ENCODE measurements at regions not wholly inside any gene's neighbourhood (a gene's known extent, or its start where the extent isn't known, plus 50 kb on each side); places are given as distances from the start of the nearest gene placed in this dataset.

DNA sequence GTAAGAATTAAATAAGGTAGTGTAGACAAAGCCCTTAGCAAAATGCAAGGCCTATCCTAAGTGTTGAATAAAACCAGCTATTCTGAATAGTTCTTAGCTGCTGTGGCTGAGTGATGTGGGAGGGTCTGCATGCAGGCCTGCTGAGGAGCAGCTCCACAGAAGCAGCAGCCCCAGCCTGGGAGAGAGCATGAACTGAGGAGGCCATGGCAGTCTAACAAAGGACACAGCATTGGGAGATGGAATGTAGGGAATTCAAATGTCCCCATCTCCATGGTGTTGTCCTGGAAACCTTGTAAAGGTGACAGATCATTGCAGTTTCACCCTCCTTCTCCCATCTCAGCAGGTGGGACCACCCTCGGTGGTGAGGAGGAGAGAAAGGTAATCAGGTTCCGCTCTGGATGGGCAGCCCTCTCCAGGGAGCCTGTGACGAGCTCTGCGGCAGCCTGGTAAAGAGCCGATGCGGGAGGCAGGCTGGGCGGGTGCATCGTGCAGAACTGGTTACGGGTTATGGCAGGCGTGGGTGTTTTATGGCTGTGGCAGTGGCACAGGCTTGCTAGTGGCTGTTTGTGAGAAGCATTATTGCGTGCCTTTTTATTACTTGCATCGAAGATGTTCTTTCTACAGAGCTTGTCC lies 199.9 kb upstream of the GLRA1 start:
- DNase-seq (ENCODE audit: low read depth in 1 of 2, low spot score in 1 of 2), result no peak
- TF ChIP-seq, protein P1, sequence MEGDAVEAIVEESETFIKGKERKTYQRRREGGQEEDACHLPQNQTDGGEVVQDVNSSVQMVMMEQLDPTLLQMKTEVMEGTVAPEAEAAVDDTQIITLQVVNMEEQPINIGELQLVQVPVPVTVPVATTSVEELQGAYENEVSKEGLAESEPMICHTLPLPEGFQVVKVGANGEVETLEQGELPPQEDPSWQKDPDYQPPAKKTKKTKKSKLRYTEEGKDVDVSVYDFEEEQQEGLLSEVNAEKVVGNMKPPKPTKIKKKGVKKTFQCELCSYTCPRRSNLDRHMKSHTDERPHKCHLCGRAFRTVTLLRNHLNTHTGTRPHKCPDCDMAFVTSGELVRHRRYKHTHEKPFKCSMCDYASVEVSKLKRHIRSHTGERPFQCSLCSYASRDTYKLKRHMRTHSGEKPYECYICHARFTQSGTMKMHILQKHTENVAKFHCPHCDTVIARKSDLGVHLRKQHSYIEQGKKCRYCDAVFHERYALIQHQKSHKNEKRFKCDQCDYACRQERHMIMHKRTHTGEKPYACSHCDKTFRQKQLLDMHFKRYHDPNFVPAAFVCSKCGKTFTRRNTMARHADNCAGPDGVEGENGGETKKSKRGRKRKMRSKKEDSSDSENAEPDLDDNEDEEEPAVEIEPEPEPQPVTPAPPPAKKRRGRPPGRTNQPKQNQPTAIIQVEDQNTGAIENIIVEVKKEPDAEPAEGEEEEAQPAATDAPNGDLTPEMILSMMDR (IDR thresholded peaks at IDR 0.05; ENCODE audit: low read depth, low read length), result no peak
- no peaks in the 10 kb centered on the region for H3K4me1 ChIP-seq (ENCODE audit: low read depth)
- no peaks in the 10 kb centered on the region for H3K36me3 ChIP-seq
- no peak overlapping the region for H3K27ac ChIP-seq
- no peaks in the 10 kb centered on the region for H3K27me3 ChIP-seq
- no peaks in the 10 kb centered on the region for H3K9me3 ChIP-seq (ENCODE audit: low read depth)
- no peak overlapping the region for H3K4me3 ChIP-seq

DNA sequence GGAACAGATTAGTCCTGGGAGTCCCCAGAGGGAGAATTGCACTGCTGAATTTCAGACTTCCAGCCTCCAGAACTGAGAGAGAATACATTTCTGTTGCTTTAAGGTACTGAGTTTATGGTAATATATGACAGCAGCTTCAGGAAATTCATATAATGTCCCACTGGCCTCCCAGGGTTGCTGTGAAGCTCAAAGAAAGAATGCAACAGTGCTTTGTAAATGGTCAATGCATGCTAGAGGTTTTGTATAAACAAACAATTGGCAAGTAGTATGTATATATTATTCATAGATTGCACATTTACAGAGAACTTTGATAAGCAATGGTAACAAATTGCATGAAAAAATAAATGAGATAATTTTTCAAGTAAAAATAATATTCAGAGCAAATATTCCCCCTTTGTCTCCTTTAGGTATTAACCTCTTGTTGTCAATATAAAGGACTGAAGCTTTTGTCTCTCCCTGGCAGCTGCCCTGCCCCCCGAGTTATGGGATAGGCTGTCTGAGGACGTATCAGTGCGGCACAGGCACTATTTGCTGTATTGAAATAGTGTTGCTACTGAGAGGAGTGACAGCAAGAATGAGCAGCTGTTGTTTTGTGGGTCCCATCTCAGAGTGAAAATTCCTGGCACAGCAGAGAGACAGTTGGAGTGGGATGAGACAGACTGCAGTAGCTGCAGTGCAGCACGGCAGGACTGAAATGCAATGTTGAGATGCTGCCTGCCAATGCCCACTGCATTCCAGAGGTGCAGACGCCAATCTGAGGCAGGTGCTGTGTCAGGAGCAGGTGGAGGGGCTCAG lies 194.2 kb upstream of the GLRA1 start:
- H3K27me3 ChIP-seq, result no peaks in the 10 kb centered on the region
- TF ChIP-seq, protein P1 (IDR thresholded peaks at IDR 0.05; ENCODE audit: low read depth, low read length), result no peak
- H3K4me1 ChIP-seq (ENCODE audit: low read depth), result no peaks in the 10 kb centered on the region
- H3K36me3 ChIP-seq, result no peaks in the 10 kb centered on the region
- no peak overlapping the region for H3K4me3 ChIP-seq
- H3K27ac ChIP-seq, result no peak overlapping the region
- no peaks in the 10 kb centered on the region for H3K9me3 ChIP-seq (ENCODE audit: low read depth)
- DNase-seq (ENCODE audit: low read depth in 1 of 2, low spot score in 1 of 2), result no peak

DNA sequence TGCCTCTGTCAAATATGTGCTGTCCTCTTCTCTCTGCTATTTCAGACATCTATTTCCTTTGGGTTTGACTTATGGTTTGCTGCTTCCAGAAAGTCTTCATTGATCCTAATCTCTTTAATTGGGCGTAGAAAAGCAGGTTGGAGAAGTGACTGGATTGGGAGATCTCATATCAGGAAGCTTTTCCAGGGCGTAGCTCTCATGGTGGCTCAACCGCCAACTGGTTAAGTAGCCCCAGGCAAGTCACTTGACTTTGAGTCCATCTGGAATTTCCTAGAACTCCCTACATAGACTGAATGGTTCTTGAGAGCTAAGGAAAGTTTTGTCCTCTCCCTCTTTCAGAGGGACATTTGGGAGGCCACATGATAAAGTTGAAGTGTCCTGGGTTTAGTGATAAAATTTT lies 192.3 kb upstream of the GLRA1 start:
- H3K4me1 ChIP-seq (ENCODE audit: low read depth), result no peaks in the 10 kb centered on the region
- no peak for DNase-seq (ENCODE audit: low read depth in 1 of 2, low spot score in 1 of 2)
- no peaks in the 10 kb centered on the region for H3K36me3 ChIP-seq
- H3K4me3 ChIP-seq, result no peak overlapping the region
- no peaks in the 10 kb centered on the region for H3K9me3 ChIP-seq (ENCODE audit: low read depth)
- TF ChIP-seq, protein P1 (IDR thresholded peaks at IDR 0.05; ENCODE audit: low read depth, low read length), result no peak
- no peaks in the 10 kb centered on the region for H3K27me3 ChIP-seq
- H3K27ac ChIP-seq, result no peak overlapping the region

DNA sequence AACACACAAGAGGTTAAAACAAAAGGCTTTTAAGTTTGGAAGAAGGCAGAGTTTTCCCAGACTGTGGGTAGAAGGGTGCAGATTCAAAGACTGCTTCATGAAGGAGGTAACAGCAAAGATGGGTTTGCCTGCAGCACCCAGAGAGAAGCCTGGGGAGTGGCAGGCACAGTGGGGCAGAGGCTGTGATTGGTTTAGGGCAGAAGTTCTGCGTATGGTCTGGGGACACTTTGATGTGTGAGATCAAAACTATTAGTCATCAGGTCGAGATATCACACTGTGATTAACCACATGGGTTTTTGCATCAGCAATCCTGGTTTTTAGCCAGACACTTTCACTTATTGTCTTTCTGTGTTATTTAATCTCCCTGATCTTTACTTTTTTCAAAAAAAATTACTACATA lies 188.8 kb upstream of the GLRA1 start:
- Histone ChIP-seq H3K9me3 (ENCODE audit: low read depth) (no peaks in the 10 kb centered on the region), H3K4me1 (ENCODE audit: low read depth) (no peaks in the 10 kb centered on the region), H3K4me3 (no peak overlapping the region), H3K27ac (no peak overlapping the region), H3K27me3 (no peaks in the 10 kb centered on the region), H3K36me3 (no peaks in the 10 kb centered on the region)
- DNase-seq (ENCODE audit: low read depth in 1 of 2, low spot score in 1 of 2), result no peak
- TF ChIP-seq, protein P1 (IDR thresholded peaks at IDR 0.05; ENCODE audit: low read depth, low read length), result no peak

DNA sequence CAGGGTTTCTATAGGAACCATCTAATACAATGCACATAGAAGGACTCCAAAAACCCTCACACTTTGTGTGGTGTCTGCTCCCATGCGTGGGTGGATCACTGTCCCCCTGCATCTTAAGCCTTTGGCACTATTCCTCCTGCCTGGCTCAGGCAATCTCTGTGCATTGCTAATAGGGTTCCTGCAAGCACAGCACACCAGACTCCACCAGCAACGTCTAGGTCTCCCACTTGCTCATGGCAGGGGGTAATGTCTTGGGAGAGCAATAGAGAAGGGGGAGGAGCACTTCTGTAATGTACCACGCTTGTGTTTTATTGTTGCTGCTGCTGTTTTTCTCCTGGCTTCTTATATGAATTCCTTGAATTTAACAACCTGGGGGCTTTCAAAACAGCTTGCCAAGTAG lies 182.6 kb upstream of the GLRA1 start:
- Histone ChIP-seq H3K36me3 (no peaks in the 10 kb centered on the region), H3K4me3 (no peak overlapping the region), H3K9me3 (ENCODE audit: low read depth) (no peaks in the 10 kb centered on the region), H3K27ac (no peak overlapping the region), H3K4me1 (ENCODE audit: low read depth) (no peaks in the 10 kb centered on the region), H3K27me3 (no peaks in the 10 kb centered on the region)
- no peak for DNase-seq (ENCODE audit: low read depth in 1 of 2, low spot score in 1 of 2)
- TF ChIP-seq, protein P1 (IDR thresholded peaks at IDR 0.05; ENCODE audit: low read depth, low read length), result no peak

Data from cardiac muscle cell (in vitro differentiated cells and primary cell).